Liver (tissue), 3 donors: ENCODE measurements at regions not wholly inside any gene's neighbourhood (a gene's known extent, or its start where the extent isn't known, plus 50 kb on each side); places are given as distances from the start of the nearest gene placed in this dataset.

Source experiments
- ATF3 ChIP-seq: IDR thresholded peaks from 2 replicates; pipeline ENCODE4 v1.6.1; 2016; ENCODE audit warnings: antibody characterized with exemption
- CTCF ChIP-seq: fragments of 150-350 bp; IDR thresholded peaks from 2 replicates; pipeline ENCODE4 v1.5.1; 2017; ENCODE audit warnings: improper control_type of control experiment, low read depth, low read length; ENCODE audit not compliant: missing input control
- EGR1 ChIP-seq, 2 donors: IDR thresholded peaks; 2 replicates each; pipeline ENCODE4 v1.6.1; 2016 to 2018; ENCODE audit warnings: antibody characterized with exemption in 2 of 2, low read depth in 2 of 2
- FOXA1 ChIP-seq: IDR thresholded peaks from 2 replicates; pipeline ENCODE4 v1.6.1; 2016; ENCODE audit warnings: antibody characterized with exemption
- GABPA ChIP-seq, 2 donors: IDR thresholded peaks in 1 of 2; conservative IDR thresholded peaks in 1 of 2; 2 replicates each; pipeline ENCODE4 v1.6.1; 2016; ENCODE audit warnings: antibody characterized with exemption in 2 of 2, mild to moderate bottlenecking in 1 of 2, moderate library complexity in 1 of 2
- JUND ChIP-seq, 2 donors: IDR thresholded peaks; 2 replicates each; pipeline ENCODE4 v1.6.1; 2016; ENCODE audit warnings: antibody characterized with exemption in 2 of 2
- MAX ChIP-seq: IDR thresholded peaks from 2 replicates; pipeline ENCODE4 v1.6.1; 2016; ENCODE audit warnings: antibody characterized with exemption
- NR2F2 ChIP-seq: IDR thresholded peaks from 2 replicates; pipeline ENCODE4 v1.6.1; 2016; ENCODE audit warnings: antibody characterized with exemption
- RAD21 ChIP-seq, 2 donors: IDR thresholded peaks; 2 replicates each; pipeline ENCODE4 v1.6.1; 2016; ENCODE audit warnings: antibody characterized with exemption in 2 of 2, mild to moderate bottlenecking in 2 of 2
- REST ChIP-seq: IDR thresholded peaks from 2 replicates; pipeline ENCODE4 v1.6.1; 2016; ENCODE audit warnings: antibody characterized with exemption, mild to moderate bottlenecking
- TAF1 ChIP-seq: conservative IDR thresholded peaks from 2 replicates; pipeline ENCODE4 v1.6.1; 2016; ENCODE audit warnings: antibody characterized with exemption, mild to moderate bottlenecking
- YY1 ChIP-seq: IDR thresholded peaks from 2 replicates; pipeline ENCODE4 v1.6.1; 2016; ENCODE audit warnings: antibody characterized with exemption, mild to moderate bottlenecking
- donor health status: healthy.
- donor health status: healthy.

- TF ChIP-seq CTCF: no peak
- no peak for TF ChIP-seq RAD21 (IDR thresholded peaks at IDR 0.05)
- no peak for TF ChIP-seq MAX
- TF ChIP-seq TAF1: no peak
- no peak for TF ChIP-seq ATF3
- no peak for TF ChIP-seq JUND (IDR thresholded peaks at IDR 0.05)
- no peak for TF ChIP-seq REST
- TF ChIP-seq YY1: no peak
- no peak for TF ChIP-seq EGR1 (IDR thresholded peaks at IDR 0.05; ENCODE audit: low read depth in 2 of 2)
- TF ChIP-seq GABPA (IDR thresholded peaks at IDR 0.05 in 1 of 2, conservative IDR thresholded peaks at IDR 0.05 in 1 of 2): no peak
- TF ChIP-seq NR2F2: no peak
- no peak for TF ChIP-seq FOXA1
Measured at GRCh38 chr12:126224032-126224431, 1158.8 kb downstream of the AACS start.
